ENCODE measurements at regions not wholly inside any gene's neighbourhood (a gene's known extent, or its start where the extent isn't known, plus 50 kb on each side); places are given as distances from the start of the nearest gene placed in this dataset.

DNA sequence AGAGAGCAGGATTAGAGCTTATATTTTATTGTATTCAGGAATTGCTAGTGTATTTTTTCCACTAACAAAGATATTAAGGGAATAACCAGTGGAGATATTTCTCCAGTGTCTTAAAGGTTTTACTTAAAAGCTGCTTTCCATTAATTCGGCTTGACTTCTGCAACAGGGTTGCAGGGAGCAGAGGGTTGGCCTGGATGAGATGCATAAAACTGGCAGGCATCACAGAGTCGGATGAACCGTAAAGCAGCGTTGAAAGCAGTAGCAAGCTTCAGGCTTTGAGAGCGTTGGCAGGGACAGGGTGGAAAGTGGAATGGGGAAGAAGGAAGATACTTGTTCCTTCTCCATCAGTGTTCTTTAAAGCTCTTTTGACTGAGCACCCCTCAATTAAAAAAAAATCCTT, 237.2 kb downstream of the LMO4 start:
- Mint-ChIP-seq H3K27ac (no peak overlapping the region), H3K9me3 (no peaks in the 10 kb centered on the region), H3K27me3 (ENCODE audit: low read depth) (no peaks in the 10 kb centered on the region), H3K4me3 (no peak overlapping the region), H3K4me1 (no peaks in the 10 kb centered on the region), H3K36me3 (no peaks in the 10 kb centered on the region)
- TF ChIP-seq ZNF232 (CRISPR knock-in tag; IDR thresholded peaks at IDR 0.05) (no peak), MXD4 (CRISPR knock-in tag; IDR thresholded peaks at IDR 0.05; ENCODE audit: borderline replicate concordance) (no peak), ZNF396 (CRISPR knock-in tag; IDR thresholded peaks at IDR 0.05; ENCODE audit: borderline replicate concordance) (no peak), ZBTB21 (CRISPR knock-in tag; IDR thresholded peaks at IDR 0.05; ENCODE audit: borderline replicate concordance) (no peak), NR2C2 (CRISPR knock-in tag; IDR thresholded peaks at IDR 0.05) (no peak), GABPB1 (CRISPR knock-in tag; IDR thresholded peaks at IDR 0.05) (no peak)
- TF ChIP-seq, protein P1, sequence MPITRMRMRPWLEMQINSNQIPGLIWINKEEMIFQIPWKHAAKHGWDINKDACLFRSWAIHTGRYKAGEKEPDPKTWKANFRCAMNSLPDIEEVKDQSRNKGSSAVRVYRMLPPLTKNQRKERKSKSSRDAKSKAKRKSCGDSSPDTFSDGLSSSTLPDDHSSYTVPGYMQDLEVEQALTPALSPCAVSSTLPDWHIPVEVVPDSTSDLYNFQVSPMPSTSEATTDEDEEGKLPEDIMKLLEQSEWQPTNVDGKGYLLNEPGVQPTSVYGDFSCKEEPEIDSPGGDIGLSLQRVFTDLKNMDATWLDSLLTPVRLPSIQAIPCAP (CRISPR knock-in tag; IDR thresholded peaks at IDR 0.05): no peak
- TF ChIP-seq, protein P2, sequence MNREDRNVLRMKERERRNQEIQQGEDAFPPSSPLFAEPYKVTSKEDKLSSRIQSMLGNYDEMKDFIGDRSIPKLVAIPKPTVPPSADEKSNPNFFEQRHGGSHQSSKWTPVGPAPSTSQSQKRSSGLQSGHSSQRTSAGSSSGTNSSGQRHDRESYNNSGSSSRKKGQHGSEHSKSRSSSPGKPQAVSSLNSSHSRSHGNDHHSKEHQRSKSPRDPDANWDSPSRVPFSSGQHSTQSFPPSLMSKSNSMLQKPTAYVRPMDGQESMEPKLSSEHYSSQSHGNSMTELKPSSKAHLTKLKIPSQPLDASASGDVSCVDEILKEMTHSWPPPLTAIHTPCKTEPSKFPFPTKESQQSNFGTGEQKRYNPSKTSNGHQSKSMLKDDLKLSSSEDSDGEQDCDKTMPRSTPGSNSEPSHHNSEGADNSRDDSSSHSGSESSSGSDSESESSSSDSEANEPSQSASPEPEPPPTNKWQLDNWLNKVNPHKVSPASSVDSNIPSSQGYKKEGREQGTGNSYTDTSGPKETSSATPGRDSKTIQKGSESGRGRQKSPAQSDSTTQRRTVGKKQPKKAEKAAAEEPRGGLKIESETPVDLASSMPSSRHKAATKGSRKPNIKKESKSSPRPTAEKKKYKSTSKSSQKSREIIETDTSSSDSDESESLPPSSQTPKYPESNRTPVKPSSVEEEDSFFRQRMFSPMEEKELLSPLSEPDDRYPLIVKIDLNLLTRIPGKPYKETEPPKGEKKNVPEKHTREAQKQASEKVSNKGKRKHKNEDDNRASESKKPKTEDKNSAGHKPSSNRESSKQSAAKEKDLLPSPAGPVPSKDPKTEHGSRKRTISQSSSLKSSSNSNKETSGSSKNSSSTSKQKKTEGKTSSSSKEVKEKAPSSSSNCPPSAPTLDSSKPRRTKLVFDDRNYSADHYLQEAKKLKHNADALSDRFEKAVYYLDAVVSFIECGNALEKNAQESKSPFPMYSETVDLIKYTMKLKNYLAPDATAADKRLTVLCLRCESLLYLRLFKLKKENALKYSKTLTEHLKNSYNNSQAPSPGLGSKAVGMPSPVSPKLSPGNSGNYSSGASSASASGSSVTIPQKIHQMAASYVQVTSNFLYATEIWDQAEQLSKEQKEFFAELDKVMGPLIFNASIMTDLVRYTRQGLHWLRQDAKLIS (CRISPR knock-in tag; IDR thresholded peaks at IDR 0.05; ENCODE audit: borderline replicate concordance): no peak
- ATAC-seq (no peak), DNase-seq (ENCODE audit: low spot score) (no peak)
- ChIA-PET POLR2A (no interaction called here), CTCF (no interaction called here)

DNA sequence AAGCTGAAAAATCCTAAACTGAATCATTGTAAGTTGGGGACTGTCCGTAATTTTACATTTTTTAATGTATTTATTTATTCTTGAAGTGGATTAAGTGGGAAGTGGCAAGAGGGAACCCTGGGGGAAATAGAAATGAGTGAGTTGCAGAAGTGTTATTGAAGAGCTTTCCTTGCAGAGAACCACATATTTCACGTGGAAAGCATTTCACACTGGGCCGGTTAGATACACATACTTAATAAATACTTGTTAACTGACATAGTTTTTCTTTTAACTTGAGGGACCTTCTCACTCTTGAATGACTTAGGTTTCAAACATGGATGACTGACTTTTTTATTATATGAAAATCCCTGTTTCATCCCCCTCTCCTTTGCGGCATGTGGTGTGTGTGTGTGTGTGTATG, 239.3 kb downstream of the LMO4 start:
- ChIA-PET CTCF (no interaction called here), POLR2A (no interaction called here)
- no peak overlapping the region for H3K4me3 Mint-ChIP-seq
- H3K4me1 Mint-ChIP-seq: no peaks in the 10 kb centered on the region
- no peak overlapping the region for H3K27ac Mint-ChIP-seq
- H3K36me3 Mint-ChIP-seq: no peaks in the 10 kb centered on the region
- H3K27me3 Mint-ChIP-seq (ENCODE audit: low read depth): no peaks in the 10 kb centered on the region
- TF ChIP-seq, protein P3, sequence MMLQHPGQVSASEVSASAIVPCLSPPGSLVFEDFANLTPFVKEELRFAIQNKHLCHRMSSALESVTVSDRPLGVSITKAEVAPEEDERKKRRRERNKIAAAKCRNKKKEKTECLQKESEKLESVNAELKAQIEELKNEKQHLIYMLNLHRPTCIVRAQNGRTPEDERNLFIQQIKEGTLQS (CRISPR knock-in tag; conservative IDR thresholded peaks at IDR 0.05): no peak
- TF ChIP-seq ZBTB21 (CRISPR knock-in tag; IDR thresholded peaks at IDR 0.05; ENCODE audit: borderline replicate concordance) (no peak), JUN (CRISPR knock-in tag; IDR thresholded peaks at IDR 0.05) (no peak), ZNF121 (CRISPR knock-in tag; IDR thresholded peaks at IDR 0.05) (no peak), NFYB (CRISPR knock-in tag; conservative IDR thresholded peaks at IDR 0.05; ENCODE audit: low read depth) (no peak), ZNF138 (CRISPR knock-in tag; conservative IDR thresholded peaks at IDR 0.05) (no peak), KAT7 (CRISPR knock-in tag; IDR thresholded peaks at IDR 0.05; ENCODE audit: borderline replicate concordance) (no peak), ZNF232 (CRISPR knock-in tag; IDR thresholded peaks at IDR 0.05) (no peak), ETV6 (CRISPR knock-in tag; IDR thresholded peaks at IDR 0.05) (no peak), FOXK1 (CRISPR knock-in tag; IDR thresholded peaks at IDR 0.05) (no peak), ELF4 (CRISPR knock-in tag; IDR thresholded peaks at IDR 0.05; ENCODE audit: low read depth) (no peak)
- TF ChIP-seq, protein P4, sequence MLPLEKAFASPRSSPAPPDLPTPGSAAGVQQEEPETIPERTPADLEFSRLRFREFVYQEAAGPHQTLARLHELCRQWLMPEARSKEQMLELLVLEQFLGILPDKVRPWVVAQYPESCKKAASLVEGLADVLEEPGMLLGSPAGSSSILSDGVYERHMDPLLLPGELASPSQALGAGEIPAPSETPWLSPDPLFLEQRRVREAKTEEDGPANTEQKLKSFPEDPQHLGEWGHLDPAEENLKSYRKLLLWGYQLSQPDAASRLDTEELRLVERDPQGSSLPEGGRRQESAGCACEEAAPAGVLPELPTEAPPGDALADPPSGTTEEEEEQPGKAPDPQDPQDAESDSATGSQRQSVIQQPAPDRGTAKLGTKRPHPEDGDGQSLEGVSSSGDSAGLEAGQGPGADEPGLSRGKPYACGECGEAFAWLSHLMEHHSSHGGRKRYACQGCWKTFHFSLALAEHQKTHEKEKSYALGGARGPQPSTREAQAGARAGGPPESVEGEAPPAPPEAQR (CRISPR knock-in tag; IDR thresholded peaks at IDR 0.05): no peak
- TF ChIP-seq, protein P1 (CRISPR knock-in tag; IDR thresholded peaks at IDR 0.05): no peak
- TF ChIP-seq, protein P5, sequence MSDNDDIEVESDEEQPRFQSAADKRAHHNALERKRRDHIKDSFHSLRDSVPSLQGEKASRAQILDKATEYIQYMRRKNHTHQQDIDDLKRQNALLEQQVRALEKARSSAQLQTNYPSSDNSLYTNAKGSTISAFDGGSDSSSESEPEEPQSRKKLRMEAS (CRISPR knock-in tag; IDR thresholded peaks at IDR 0.05): no peak
- ATAC-seq (no peak), DNase-seq (ENCODE audit: low spot score) (no peak)
- H3K9me3 Mint-ChIP-seq: no peaks in the 10 kb centered on the region
